Left ventricle myocardium inferior (tissue), 1 donor: ENCODE measurements at regions not wholly inside any gene's neighbourhood (a gene's known extent, or its start where the extent isn't known, plus 50 kb on each side); places are given as distances from the start of the nearest gene placed in this dataset.
A peak's percentile ranks its signal among the peaks of the same experiment; 100 is the strongest.

Experiments
- DNase-seq: peaks from one replicate; pipeline ENCODE4 v3.0.0-alpha.2; 2020
- H3K27ac ChIP-seq: fragments of 200-600 bp; replicated peaks from 2 replicates; pipeline ENCODE4 v1.8.0; 2021
- H3K27me3 ChIP-seq: fragments of 200-600 bp; 2 replicates; pipeline ENCODE4 v1.8.0; 2021; ENCODE audit warnings: low read depth
- H3K36me3 ChIP-seq: fragments of 200-600 bp; 2 replicates; pipeline ENCODE4 v1.8.0; 2021
- H3K4me1 ChIP-seq: fragments of 200-600 bp; 2 replicates; pipeline ENCODE4 v1.8.0; 2021
- H3K4me3 ChIP-seq: fragments of 200-600 bp; 2 replicates; pipeline ENCODE4 v1.8.0; 2021; ENCODE audit warnings: mild to moderate bottlenecking, moderate library complexity
- H3K9me3 ChIP-seq: fragments of 200-600 bp; replicated peaks from 2 replicates; pipeline ENCODE4 v1.8.0; 2021
- intact Hi-C: fragments of 100-400 bp; cut with micrococcal nuclease; formaldehyde crosslinking; loops from one replicate; pipeline ENCODE4 v1.11.0; 2022
- TF ChIP-seq, protein P1 (sequence below): fragments of 200-600 bp; IDR thresholded peaks from 2 replicates; pipeline ENCODE4 v1.8.0; 2021; ENCODE audit warnings: antibody characterized with exemption, mild to moderate bottlenecking, borderline replicate concordance
- donor health status: DM: no; HTN: yes; CAD: no; lungs with severe emphysema.

DNA sequence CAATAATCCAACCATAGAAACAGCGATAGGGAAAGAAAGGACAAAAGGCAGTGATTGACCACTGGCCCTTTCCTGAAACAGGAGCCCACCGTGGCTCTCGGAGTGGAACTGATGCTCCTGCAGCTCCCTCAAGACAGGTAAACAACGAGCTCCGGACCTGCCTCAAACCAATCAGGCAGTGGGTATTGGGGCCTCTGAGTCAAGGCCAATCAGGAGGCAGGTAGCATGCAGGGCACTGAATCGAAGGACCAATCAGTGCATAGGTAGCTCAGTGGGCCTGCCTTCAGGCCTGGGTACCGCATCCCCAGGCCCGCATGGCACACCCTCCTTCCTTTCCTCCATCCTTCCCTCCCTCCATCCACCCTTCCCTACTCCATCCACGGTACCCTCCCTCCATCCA is 425.1 kb upstream of the MGMT start:
- H3K4me1 ChIP-seq: peaks cover 12% of the 10 kb centered on the region
- no peak for DNase-seq
- H3K36me3 ChIP-seq: no peaks in the 10 kb centered on the region
- H3K27ac ChIP-seq: no peak overlapping the region
- no peak overlapping the region for H3K4me3 ChIP-seq
- peaks cover 30% of the 10 kb centered on the region for H3K27me3 ChIP-seq
- intact Hi-C loops: no loop called here
- H3K9me3 ChIP-seq: no peaks in the 10 kb centered on the region
- TF ChIP-seq, protein P1, sequence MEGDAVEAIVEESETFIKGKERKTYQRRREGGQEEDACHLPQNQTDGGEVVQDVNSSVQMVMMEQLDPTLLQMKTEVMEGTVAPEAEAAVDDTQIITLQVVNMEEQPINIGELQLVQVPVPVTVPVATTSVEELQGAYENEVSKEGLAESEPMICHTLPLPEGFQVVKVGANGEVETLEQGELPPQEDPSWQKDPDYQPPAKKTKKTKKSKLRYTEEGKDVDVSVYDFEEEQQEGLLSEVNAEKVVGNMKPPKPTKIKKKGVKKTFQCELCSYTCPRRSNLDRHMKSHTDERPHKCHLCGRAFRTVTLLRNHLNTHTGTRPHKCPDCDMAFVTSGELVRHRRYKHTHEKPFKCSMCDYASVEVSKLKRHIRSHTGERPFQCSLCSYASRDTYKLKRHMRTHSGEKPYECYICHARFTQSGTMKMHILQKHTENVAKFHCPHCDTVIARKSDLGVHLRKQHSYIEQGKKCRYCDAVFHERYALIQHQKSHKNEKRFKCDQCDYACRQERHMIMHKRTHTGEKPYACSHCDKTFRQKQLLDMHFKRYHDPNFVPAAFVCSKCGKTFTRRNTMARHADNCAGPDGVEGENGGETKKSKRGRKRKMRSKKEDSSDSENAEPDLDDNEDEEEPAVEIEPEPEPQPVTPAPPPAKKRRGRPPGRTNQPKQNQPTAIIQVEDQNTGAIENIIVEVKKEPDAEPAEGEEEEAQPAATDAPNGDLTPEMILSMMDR: no peak

DNA sequence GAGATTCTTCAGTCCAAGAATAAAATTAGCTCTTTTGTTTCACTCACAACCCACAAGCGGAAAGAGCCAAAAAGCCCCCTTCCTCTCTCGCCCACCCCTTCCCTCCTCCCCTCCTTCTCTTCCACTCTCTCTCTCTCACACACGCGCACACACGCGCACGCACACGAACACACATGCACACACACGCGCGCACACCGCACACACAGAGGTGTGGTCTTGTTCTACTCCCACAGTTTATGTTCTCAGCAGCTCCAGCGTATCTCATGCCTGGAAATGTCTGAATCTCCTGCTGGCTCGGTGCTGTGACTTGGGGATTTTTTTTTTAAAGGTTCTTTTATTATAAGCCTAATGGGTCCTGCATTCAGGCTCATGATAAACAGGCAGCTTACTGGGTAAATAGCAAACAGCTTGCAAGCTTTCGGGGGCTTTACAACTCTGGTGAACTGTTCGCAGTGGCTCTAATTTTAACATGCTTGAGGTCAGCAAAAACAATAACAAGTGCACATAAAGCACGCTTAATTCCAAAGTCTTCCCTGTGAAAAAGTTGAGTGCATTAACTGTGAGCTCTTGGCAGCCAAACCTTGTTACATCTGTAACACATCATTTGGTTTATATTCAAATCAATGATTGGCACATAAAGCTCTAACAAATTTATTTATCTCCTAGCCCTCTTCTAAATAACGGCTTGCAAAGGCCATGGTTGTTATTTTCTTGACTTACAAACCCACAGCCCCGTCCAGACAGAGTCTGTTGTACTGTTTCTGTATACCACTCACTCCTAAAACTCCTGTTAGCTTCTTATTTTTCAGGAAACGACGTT is 424.1 kb upstream of the MGMT start:
- TF ChIP-seq, protein P1: no peak
- DNase-seq: no peak
- H3K4me1 ChIP-seq: peaks cover 12% of the 10 kb centered on the region
- no peak overlapping the region for H3K4me3 ChIP-seq
- no peaks in the 10 kb centered on the region for H3K36me3 ChIP-seq
- intact Hi-C loops: no loop called here
- H3K27me3 ChIP-seq: peaks cover 30% of the 10 kb centered on the region
- no peaks in the 10 kb centered on the region for H3K9me3 ChIP-seq
- no peak overlapping the region for H3K27ac ChIP-seq

DNA sequence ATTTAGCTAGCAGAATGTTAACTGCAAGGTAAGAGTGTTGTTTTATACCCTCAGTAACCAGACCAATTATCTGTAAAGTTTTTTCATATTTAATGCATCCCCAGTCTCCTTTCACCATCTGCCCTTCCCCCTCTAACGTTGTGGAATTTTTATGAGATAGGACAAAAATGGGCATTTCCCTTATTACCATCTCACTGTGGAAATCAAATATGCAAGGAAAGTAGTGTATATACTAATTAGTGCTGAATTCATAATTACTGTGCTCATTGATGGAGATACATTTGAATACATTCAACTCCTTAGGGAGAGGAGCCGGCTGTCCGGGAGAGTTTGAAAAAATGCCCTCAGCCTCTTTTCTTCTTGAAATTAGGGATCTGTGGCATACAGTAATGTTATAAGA is 423.4 kb upstream of the MGMT start:
- Histone ChIP-seq H3K27me3 (peaks cover 36% of the 10 kb centered on the region), H3K27ac (no peak overlapping the region), H3K4me1 (peaks cover 12% of the 10 kb centered on the region), H3K36me3 (no peaks in the 10 kb centered on the region), H3K4me3 (no peak overlapping the region), H3K9me3 (no peaks in the 10 kb centered on the region)
- intact Hi-C loops: no loop called here
- TF ChIP-seq, protein P1: no peak
- no peak for DNase-seq

DNA sequence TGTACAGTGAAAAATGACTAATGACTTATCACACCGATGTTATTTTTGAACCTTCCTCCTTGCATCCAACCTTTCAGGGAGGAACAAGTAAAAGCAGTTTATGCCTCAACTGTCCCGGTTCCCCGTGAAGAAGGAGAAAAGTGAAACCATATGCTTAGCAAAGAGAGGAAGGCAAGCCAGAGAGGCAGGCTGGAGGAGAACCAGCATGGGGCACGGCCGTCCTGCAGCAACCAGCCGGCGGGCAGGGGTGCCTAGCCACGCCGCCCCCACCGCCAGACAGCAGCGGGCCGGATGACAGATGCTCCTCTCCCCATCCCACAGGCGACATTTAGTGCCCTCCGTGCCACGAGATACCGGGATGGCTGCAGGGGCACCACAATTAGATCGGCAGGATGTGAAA is 421.4 kb upstream of the MGMT start:
- Histone ChIP-seq H3K36me3 (no peaks in the 10 kb centered on the region), H3K4me1 (peaks cover 6% of the 10 kb centered on the region), H3K4me3 (peak overlapping the region; percentile 52), H3K9me3 (no peaks in the 10 kb centered on the region), H3K27me3 (peaks cover 33% of the 10 kb centered on the region), H3K27ac (peak overlapping the region; percentile 43)
- TF ChIP-seq, protein P1: no peak
- intact Hi-C loops: no loop called here
- no peak for DNase-seq

GRCh38 chr10:129046065-129046681 is 420.9 kb upstream of the MGMT start:
- H3K27ac ChIP-seq: peak overlapping the region; percentile 43
- peaks cover 32% of the 10 kb centered on the region for H3K27me3 ChIP-seq
- H3K9me3 ChIP-seq: no peaks in the 10 kb centered on the region
- intact Hi-C loops: no loop called here
- peaks cover 6% of the 10 kb centered on the region for H3K4me1 ChIP-seq
- peak overlapping the region; percentile 52 for H3K4me3 ChIP-seq
- no peaks in the 10 kb centered on the region for H3K36me3 ChIP-seq
- no peak for DNase-seq
- TF ChIP-seq, protein P1: no peak
